OCI-LY7 (cell line): ENCODE measurements at regions not wholly inside any gene's neighbourhood (a gene's known extent, or its start where the extent isn't known, plus 50 kb on each side); places are given as distances from the start of the nearest gene placed in this dataset.
"Not testable (repeated sequence)": the region's sequence is repeated elsewhere in the genome, so short reads cannot be mapped to it uniquely, and the experiment has no call there.

ENCODE experiments used
- BruUV-seq: library from RNA; stranded (reverse); fragments of 400-500 nt; replicated peaks from 2 replicates; lab custom pipeline; 2021; lab: Mats Ljungman, UMichigan
- CTCF ChIA-PET: fragments of 300-600 bp; sonication (Branson Sonifier 250); formaldehyde crosslinking; loops from one replicate; lab custom pipeline; 2022; ENCODE audit warnings: antibody characterized with exemption; ENCODE audit not compliant: unreplicated experiment; lab: Charles Lee
- POLR2A ChIA-PET: fragments of 300-600 bp; sonication (Branson Sonifier 250); formaldehyde crosslinking; loops from one replicate; lab custom pipeline; 2022; ENCODE audit warnings: antibody characterized with exemption; lab: Charles Lee
- DNase-seq: peaks from one replicate; pipeline ENCODE4 v3.0.0-alpha.2; 2015; ENCODE audit warnings: low spot score
- H2AFZ ChIP-seq: fragments of 200-600 bp; sonication (generic), shearing (Covaris generic); 2 replicates; pipeline ENCODE4 v1.6.1; 2014; ENCODE audit warnings: mild to moderate bottlenecking, antibody characterized with exemption, low read length, moderate library complexity
- H3K27ac ChIP-seq: fragments of 200-600 bp; sonication (generic); 2 replicates; pipeline ENCODE4 v1.5.1; 2014; ENCODE audit warnings: mixed run types, low read depth, mild to moderate bottlenecking, moderate library complexity, low read length, inconsistent platforms; ENCODE audit not compliant: poor library complexity, severe bottlenecking
- H3K36me3 ChIP-seq: fragments of 200-600 bp; sonication (generic); 2 replicates; pipeline ENCODE4 v1.6.1; 2014; ENCODE audit warnings: mild to moderate bottlenecking, antibody characterized with exemption, low read length, moderate library complexity, mixed read lengths; ENCODE audit not compliant: insufficient read depth
- H3K4me1 ChIP-seq: fragments of 200-600 bp; sonication (generic); 2 replicates; pipeline ENCODE4 v1.5.1; 2014; ENCODE audit warnings: mild to moderate bottlenecking, low read length; ENCODE audit not compliant: insufficient read depth, poor library complexity, severe bottlenecking
- H3K4me2 ChIP-seq: fragments of 200-600 bp; sonication (generic); 2 replicates; pipeline ENCODE4 v1.6.1; 2014; ENCODE audit warnings: mild to moderate bottlenecking, low read length
- H3K4me3 ChIP-seq: fragments of 200-600 bp; sonication (generic); 2 replicates; pipeline ENCODE4 v1.5.1; 2014; ENCODE audit warnings: mild to moderate bottlenecking, low read depth, low read length; ENCODE audit not compliant: poor library complexity, severe bottlenecking
- H3K79me2 ChIP-seq: fragments of 200-600 bp; sonication (generic); 2 replicates; pipeline ENCODE4 v1.6.1; 2016; ENCODE audit warnings: low read depth, mild to moderate bottlenecking, low read length, moderate library complexity, mixed read lengths; ENCODE audit not compliant: insufficient read depth
- H3K9me2 ChIP-seq: fragments of 200-600 bp; sonication (generic); 2 replicates; pipeline ENCODE4 v1.6.1; 2016; ENCODE audit warnings: mild to moderate bottlenecking, low read length, mixed read lengths; ENCODE audit not compliant: insufficient read depth
- H3K9me3 ChIP-seq: fragments of 200-600 bp; sonication (generic); 2 replicates; pipeline ENCODE4 v1.6.1; 2014; ENCODE audit warnings: mild to moderate bottlenecking, mixed run types, low read length, mixed read lengths
- H4K20me1 ChIP-seq: fragments of 200-600 bp; sonication (generic); 2 replicates; pipeline ENCODE4 v1.6.1; 2014; ENCODE audit warnings: mild to moderate bottlenecking, antibody characterized with exemption, low read length, moderate library complexity, mixed read lengths; ENCODE audit not compliant: insufficient read depth
- CTCF ChIP-seq: fragments of 200-600 bp; sonication (generic); conservative IDR thresholded peaks from 2 replicates; pipeline ENCODE4 v1.5.1; 2014; ENCODE audit warnings: mild to moderate bottlenecking, antibody characterized with exemption, low read length, moderate library complexity, mixed read lengths
- EZH2phosphoT487 ChIP-seq: fragments of 200-600 bp; sonication (generic); IDR thresholded peaks from 2 replicates; pipeline ENCODE4 v1.6.1; 2018; ENCODE audit warnings: low read depth, borderline replicate concordance, mild to moderate bottlenecking, mixed run types, antibody characterized with exemption, low read length, moderate library complexity, mixed read lengths
- intact Hi-C: fragments of 100-400 bp; cut with micrococcal nuclease; formaldehyde crosslinking; loops from one replicate; pipeline ENCODE4 v1.10.0; 2022; ENCODE audit not compliant: unreplicated experiment

DNA sequence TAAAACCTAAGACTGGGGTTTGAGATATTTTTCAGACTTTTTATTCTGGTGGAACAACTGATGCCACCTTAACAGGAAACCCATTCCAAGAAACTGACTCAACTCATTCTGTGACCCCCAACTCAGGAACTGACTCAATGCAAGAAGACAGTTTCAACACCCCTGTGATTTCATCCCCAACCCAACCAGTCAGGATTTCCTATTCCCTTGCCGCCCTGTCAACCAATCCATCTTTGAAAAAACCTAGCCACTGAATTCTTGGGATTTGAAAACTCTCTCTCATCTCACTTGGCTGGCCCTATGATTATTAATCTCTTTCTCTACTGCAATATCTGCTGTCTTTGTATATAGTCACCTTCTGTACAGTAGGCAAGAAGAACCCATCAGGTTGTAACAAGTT lies 1211.9 kb upstream of the ATXN8OS start:
- POLR2A ChIA-PET, result no interaction called here
- Histone ChIP-seq H3K4me3 (no peak overlapping the region), H3K79me2 (no peaks in the 10 kb centered on the region), H3K4me2 (no peak overlapping the region), H3K4me1 (no peaks in the 10 kb centered on the region), H4K20me1 (no peaks in the 10 kb centered on the region), H3K36me3 (no peaks in the 10 kb centered on the region), H2AFZ (no peak overlapping the region), H3K9me2 (no peaks in the 10 kb centered on the region), H3K27ac (no peak overlapping the region), H3K9me3 (no peaks in the 10 kb centered on the region)
- intact Hi-C loops, result no loop called here
- BruUV-seq, result no TSS peak
- DNase-seq, result no peak
- no peak for TF ChIP-seq CTCF
- TF ChIP-seq EZH2phosphoT487, result no peak
- CTCF ChIA-PET, result no interaction called here

GRCh38 chr13:68893721-68894120 lies 1213.9 kb upstream of the ATXN8OS start:
- POLR2A ChIA-PET, result interaction anchor here (0.6 kb wide), 1 partner anchor 17 kb away, joined by 6 read pairs; no protein-coding TSS in a partner anchor
- H3K9me2 ChIP-seq, intact Hi-C loops, H4K20me1 ChIP-seq, H3K9me3 ChIP-seq, CTCF ChIA-PET, H3K27ac ChIP-seq, H3K36me3 ChIP-seq, H3K4me3 ChIP-seq, DNase-seq, H3K79me2 ChIP-seq, H3K4me1 ChIP-seq, H3K4me2 ChIP-seq, BruUV-seq, H2AFZ ChIP-seq: not testable (repeated sequence)

DNA sequence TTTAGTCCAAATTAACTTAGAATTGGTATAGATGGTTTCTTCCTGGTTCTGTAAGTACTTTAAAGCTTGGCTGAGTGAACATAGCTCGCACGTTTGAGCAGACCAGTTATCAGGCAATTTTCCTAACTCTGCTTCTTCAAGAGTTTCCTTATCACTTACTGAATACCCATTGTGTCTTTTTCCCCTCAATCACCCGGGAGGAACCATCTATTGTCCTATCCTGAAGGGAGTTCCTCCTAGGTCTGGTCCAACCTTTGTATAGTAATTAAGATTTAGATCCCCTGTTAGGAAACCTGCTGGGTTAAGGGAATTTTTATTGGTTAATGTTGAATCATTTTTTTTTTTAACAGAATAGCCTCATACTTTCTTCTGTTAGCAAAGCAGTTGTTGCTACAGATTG lies 1215.0 kb upstream of the ATXN8OS start:
- H3K36me3 ChIP-seq, H3K79me2 ChIP-seq, H2AFZ ChIP-seq, intact Hi-C loops, H3K4me1 ChIP-seq, DNase-seq, H3K9me3 ChIP-seq, H3K4me2 ChIP-seq, H3K27ac ChIP-seq, H3K4me3 ChIP-seq, BruUV-seq, CTCF ChIA-PET, H4K20me1 ChIP-seq, H3K9me2 ChIP-seq: not testable (repeated sequence)
- POLR2A ChIA-PET, result interaction anchor here (0.7 kb wide), 1 partner anchor 1007 kb away, joined by 3 read pairs; no protein-coding TSS in a partner anchor

GRCh38 chr13:68890101-68890500 lies 1217.5 kb upstream of the ATXN8OS start:
- H3K27ac ChIP-seq, H3K4me2 ChIP-seq, POLR2A ChIA-PET, intact Hi-C loops, H3K9me2 ChIP-seq, H4K20me1 ChIP-seq, H2AFZ ChIP-seq, DNase-seq, CTCF ChIA-PET, H3K4me1 ChIP-seq, H3K4me3 ChIP-seq, H3K79me2 ChIP-seq, H3K36me3 ChIP-seq, H3K9me3 ChIP-seq, BruUV-seq: not testable (repeated sequence)
